HG03196 (cell line): ENCODE measurements at regions not wholly inside any gene's neighbourhood (a gene's known extent, or its start where the extent isn't known, plus 50 kb on each side); places are given as distances from the start of the nearest gene placed in this dataset.
"Not testable (repeated sequence)": the region's sequence is repeated elsewhere in the genome, so short reads cannot be mapped to it uniquely, and the experiment has no call there.

Source experiments
- ATAC-seq: cut with Tn5 transposase; IDR thresholded peaks from one replicate; pipeline ENCODE4 v1.9.1; 2021; ENCODE audit not compliant: unreplicated experiment

GRCh38 chr5:165004175-165004574 is 1498.8 kb downstream of the MAT2B start:
- ATAC-seq, result no peak

GRCh38 chr5:165014439-165014838 is 1509.0 kb downstream of the MAT2B start:
- no peak for ATAC-seq

DNA sequence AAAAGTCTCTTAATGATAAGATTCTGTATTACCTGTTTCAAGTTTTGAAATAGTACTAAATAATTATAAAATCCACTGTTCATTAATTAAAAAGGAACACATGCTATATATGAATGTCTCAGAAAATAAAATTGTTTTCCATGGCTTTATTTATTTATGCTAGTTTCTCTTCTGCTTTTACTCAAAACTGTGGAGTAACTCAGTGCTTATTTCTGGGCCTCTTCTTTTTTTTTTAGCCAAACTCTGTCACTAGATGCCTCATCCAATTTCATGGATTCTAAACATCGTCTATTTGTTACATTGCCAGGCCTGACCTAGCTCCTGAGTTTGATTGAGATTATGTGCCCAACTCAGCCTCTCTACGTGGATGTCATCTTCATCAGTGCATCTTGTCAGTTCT is 1509.7 kb downstream of the MAT2B start:
- no peak for ATAC-seq

GRCh38 chr5:165015547-165015946 is 1510.1 kb downstream of the MAT2B start:
- no peak for ATAC-seq

DNA sequence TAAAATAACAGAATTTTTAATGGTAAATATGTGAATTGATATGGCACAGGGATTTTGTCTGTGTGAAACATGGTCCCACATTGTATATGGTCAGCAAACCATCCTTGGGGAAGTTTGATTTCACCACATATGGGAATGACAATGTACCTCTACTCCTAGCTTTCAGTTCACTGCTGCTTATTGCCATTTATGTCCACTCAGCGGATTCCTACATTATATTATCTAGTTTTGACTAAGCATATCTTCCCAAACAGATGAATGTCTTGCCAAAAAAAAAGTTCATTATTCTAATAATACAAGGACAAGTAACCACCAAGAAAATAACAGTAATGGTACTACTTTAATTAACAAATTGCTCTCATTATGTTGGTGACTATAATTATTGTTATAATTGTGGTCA is 1521.6 kb downstream of the MAT2B start:
- ATAC-seq, result no peak

DNA sequence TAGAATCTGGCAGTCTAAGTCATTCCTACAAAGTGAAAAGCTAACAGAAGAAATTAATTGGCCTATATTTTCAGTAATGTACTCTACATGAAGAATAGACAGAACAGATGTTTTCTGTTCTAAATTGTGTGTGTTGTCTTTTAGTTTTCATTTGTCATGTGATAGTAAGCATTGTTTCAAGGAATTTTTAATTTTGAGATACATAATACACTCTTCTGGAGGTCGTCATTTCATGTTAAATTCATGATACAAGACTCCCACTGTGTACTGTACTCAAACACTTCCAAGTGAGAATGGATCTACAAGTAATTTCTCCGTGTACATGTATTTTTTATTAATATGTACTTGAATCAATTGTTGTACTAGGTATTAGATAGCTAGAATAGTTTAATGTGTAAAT is 1522.9 kb downstream of the MAT2B start:
- ATAC-seq, result no peak

- no peak for ATAC-seq
These were observed 1523.9 kb downstream of the MAT2B start for GRCh38 chr5:165029099-165029870.

DNA sequence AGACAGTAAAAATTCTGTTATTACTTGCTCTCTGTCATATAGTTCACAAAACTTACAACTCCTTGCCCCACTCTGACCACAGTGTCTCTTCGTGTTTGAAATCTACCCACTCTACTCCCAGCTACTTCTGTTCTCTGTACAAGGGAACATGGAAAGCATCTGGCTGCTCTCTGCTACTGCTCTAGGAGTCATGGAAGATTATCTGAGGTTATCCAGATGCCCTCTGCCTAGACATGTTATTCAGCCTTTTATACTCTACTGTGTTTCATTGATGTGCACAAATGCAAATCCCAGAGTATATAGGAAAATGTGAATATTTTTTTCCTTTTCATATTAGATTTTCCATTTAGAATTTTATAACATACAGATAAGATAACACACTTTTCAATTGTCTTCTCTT is 1525.6 kb downstream of the MAT2B start:
- no peak for ATAC-seq

DNA sequence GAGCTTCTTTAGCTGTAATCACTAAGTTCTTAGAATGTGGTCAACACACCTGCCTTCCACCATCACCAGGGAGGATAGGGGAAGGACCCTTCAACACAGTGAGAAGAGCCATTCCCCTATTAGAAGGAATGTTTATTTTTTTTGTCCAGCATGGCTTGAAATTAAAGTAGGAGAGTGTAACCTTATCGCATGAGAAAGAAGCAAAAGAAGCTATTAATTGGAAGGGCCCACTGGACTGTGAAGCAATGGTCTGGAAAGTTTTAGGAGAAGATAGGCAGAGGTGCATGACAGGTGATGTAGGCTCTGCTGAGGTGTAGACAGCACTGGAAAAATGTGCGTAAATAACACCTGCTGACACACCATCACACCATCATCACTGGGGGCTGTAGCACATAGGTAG is 1526.0 kb downstream of the MAT2B start:
- ATAC-seq, result no peak

DNA sequence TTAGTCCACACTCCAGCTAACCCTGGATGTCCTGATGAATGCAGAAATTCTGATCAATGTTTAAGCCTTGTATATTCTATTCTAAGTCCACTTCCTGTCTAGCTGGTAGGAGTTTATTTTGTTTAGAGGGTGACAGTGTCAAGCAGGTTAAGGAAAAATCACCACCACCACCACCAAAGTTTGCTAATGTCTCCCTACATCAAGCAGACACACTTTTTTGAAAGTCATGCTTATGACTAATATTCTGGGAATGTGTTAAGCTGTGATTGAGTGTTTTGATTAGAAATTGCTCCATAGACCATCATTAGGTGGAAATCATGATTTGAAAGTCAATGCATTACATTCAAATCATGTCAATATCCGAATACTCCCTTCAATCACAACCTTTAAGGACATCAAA is 1530.1 kb downstream of the MAT2B start:
- no peak for ATAC-seq

- no peak for ATAC-seq
These were observed 1534.3 kb downstream of the MAT2B start for GRCh38 chr5:165039748-165040147.

DNA sequence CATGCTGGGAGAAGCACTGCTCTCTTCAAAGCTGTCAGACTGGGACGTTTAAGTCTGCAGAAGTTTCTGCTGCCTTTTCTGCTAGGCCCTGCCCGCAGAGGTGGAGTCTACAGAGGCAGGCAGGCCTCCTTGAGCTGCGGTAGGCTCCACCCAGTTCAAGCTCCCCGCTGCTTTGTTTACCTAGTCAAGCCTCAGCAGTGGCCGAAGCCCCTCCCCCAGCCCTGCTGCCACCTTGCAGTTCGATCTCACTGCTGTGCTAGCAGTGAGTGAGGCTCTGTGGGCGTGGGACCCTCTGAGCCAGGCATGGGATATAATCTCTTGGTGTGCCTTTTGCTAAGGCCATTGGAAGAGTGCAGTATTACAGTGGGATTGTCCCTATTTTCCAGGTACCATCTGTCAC is 1540.5 kb downstream of the MAT2B start:
- not testable (repeated sequence) for ATAC-seq

- no peak for ATAC-seq
These were observed 1550.1 kb downstream of the MAT2B start for GRCh38 chr5:165055476-165055875.

DNA sequence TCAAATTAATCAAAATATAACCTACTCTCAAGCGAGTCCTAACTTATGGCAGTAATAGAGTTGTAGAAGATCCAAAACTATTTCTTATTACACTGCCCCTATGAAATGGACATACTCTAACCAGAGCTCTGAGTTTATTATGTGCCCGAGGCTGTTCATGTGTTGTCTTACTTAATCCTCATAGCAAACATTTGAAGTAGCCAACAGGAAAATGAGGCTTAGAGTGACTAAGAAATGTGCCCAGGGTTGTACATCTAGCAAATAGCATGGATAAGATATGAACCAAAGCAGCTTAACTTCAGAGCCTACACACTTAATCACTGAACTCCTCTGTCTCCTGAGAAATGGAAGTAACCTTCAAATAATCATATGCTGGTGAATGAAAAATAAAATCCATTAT is 1551.7 kb downstream of the MAT2B start:
- no peak for ATAC-seq

DNA sequence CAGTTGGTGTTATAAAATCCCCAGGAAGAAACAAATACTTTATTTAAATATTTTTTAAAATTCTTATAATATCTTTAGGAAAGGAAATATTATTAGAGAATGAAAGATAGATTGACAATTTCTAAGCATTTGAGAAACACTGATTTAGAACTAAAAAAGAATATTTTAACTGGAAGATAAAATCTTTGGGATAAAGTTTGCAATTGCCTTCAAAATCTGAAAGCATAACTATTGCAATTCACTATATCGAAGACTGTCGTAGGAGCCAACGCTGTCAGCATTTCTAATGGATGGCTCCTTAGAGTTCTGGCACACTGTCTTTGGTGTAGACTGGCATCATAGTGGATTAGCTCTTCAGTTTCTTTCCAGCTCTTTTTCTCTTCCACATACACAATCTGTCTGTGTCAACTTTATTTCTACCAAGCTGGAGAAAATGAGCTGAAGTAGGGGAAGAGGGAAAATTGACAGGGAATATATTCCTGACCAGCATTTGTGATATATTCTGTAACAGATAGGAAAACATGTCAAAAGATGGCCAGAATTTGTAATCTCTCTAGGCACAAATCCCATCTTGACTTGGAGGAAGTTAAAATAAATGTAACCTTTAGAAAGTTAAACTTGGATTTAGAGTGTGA is 1561.4 kb downstream of the MAT2B start:
- no peak for ATAC-seq

DNA sequence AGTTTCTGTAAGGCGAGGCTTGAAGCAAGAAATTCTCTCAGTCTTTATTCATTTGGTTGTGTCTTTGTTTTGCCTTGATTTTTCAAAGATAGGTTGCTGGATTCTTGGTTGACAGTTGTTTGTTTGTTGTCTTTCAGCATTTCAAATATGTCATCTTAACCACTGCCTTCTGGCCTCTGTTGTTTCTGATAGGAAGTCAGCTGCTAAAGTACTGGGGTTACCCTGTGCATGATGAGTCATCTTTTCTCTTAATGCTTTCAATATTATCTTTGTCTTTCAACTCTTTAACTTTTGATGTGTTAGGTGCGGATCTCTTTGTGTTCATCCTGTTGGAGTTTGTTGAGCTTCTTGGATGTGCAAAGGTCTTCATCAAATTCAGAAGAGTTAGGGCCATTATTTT is 1571.3 kb downstream of the MAT2B start:
- ATAC-seq, result no peak

DNA sequence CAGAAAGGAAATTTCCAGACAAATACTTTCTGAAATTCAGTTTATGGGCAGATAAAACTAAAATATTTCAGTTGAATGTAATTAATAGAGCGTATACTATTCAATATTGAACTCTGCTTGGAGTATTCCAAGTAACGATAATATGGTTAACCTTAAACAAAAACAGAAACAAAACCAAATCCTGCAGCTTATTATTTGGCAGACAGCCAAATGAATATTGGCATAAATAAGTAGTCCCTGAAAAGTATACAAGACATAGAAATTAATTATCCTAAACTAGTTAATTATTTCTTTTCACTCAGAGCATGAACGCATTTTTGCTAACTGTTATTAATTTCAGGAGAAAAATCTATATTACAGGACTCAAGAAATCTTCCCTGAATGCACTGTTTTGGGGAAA is 1574.0 kb downstream of the MAT2B start:
- no peak for ATAC-seq

GRCh38 chr5:165083394-165083793 is 1578.0 kb downstream of the MAT2B start:
- ATAC-seq, result no peak

- ATAC-seq, result no peak
These were observed 1581.0 kb downstream of the MAT2B start for GRCh38 chr5:165086465-165086864.

GRCh38 chr5:165094782-165095181 is 1589.4 kb downstream of the MAT2B start:
- no peak for ATAC-seq

GRCh38 chr5:165101709-165102108 is 1596.3 kb downstream of the MAT2B start:
- no peak for ATAC-seq

DNA sequence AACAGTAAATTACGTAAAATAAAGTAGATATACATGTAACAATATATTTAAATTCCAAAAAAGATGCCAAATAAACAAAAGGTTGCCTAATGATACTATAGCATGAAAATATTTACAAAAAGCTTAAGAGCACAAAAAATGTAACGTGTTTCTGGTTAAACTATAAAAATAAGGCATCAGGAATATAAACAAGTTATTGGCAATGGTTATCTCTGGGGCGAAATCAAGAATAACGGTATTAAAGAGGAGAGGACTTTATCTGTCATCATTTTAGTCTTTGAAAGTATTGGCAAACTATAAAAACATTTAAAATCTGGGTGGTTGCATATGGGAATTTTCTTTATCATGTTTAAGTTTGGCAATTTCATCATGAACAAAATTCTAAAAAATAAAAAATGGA is 1599.2 kb downstream of the MAT2B start:
- no peak for ATAC-seq

DNA sequence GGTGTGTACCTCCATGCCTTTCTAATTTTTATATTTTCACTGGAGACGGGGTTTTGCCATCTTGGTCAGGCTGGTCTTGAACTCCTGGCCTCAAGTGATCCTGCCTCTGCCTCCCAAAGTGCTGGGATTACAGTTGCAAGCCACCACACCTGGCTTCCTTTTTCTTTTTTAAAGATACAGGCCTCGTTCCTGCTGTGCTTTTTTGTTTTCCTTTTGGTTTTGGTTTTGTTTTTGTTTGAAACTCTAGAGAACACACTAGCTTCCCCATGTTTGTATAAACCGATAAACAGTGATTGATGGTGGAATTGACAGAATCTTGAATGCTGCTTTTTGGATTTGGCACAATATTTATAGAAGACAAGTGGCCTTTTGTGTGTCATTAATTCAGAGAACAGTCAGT is 1603.4 kb downstream of the MAT2B start:
- no peak for ATAC-seq
